ENCODE measurements at regions not wholly inside any gene's neighbourhood (a gene's known extent, or its start where the extent isn't known, plus 50 kb on each side); places are given as distances from the start of the nearest gene placed in this dataset.
A peak's percentile ranks its signal among the peaks of the same experiment; 100 is the strongest.

DNA sequence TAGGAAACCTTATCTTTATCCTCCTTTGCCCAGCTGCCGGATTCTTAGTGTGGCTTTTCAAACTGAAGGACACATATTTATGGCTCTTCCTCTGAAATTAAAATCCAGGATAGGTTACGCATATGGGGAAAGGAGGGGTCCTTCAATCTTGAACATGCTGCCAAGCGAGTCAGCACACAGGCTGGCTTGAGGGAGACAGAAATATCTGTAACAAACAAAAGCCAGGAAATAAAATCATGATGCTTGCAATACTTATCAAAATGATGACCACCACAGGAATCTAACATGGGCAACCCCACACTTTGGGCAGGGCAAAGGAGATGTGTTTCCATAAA is 196.4 kb upstream of the LDB2 start:
- no peaks in the 10 kb centered on the region for H3K9me3 ChIP-seq (ENCODE audit: control insufficient read depth, low read length)
- WGBS, 2 experiments (ENCODE audit: insufficient coverage in 2 of 2), result 83% methylated on average over 1 of the region's 3 CpGs; no CpG with 5 or more reads in 1 of the 2 experiments
- peaks cover 14% of the 10 kb centered on the region for H3K4me1 ChIP-seq (ENCODE audit: control insufficient read depth, insufficient read depth, low read length, poor library complexity, severe bottlenecking)
- no peak overlapping the region for H3K4me3 ChIP-seq (ENCODE audit: extremely low read depth, insufficient read depth, low read length, poor library complexity, severe bottlenecking)
- H3K36me3 ChIP-seq (ENCODE audit: control insufficient read depth, insufficient read depth, low read length), result no peaks in the 10 kb centered on the region
- peak overlapping the region; percentile 57 for H3K27ac ChIP-seq (ENCODE audit: low read depth, low read length, severe bottlenecking)

- peaks cover 14% of the 10 kb centered on the region for H3K4me1 ChIP-seq (ENCODE audit: control insufficient read depth, insufficient read depth, low read length, poor library complexity, severe bottlenecking)
- peak overlapping the region; percentile 57 for H3K27ac ChIP-seq (ENCODE audit: low read depth, low read length, severe bottlenecking)
- WGBS, 2 experiments (ENCODE audit: insufficient coverage in 2 of 2), result 74 to 82% methylated on average over 4 of the region's 4 CpGs
- H3K36me3 ChIP-seq (ENCODE audit: control insufficient read depth, insufficient read depth, low read length), result no peaks in the 10 kb centered on the region
- H3K9me3 ChIP-seq (ENCODE audit: control insufficient read depth, low read length), result no peaks in the 10 kb centered on the region
- no peak overlapping the region for H3K4me3 ChIP-seq (ENCODE audit: extremely low read depth, insufficient read depth, low read length, poor library complexity, severe bottlenecking)
These were observed 195.9 kb upstream of the LDB2 start for GRCh38 chr4:17094159-17094875.

GRCh38 chr4:17093481-17093880 is 195.0 kb upstream of the LDB2 start:
- peaks cover 14% of the 10 kb centered on the region for H3K4me1 ChIP-seq (ENCODE audit: control insufficient read depth, insufficient read depth, low read length, poor library complexity, severe bottlenecking)

DNA sequence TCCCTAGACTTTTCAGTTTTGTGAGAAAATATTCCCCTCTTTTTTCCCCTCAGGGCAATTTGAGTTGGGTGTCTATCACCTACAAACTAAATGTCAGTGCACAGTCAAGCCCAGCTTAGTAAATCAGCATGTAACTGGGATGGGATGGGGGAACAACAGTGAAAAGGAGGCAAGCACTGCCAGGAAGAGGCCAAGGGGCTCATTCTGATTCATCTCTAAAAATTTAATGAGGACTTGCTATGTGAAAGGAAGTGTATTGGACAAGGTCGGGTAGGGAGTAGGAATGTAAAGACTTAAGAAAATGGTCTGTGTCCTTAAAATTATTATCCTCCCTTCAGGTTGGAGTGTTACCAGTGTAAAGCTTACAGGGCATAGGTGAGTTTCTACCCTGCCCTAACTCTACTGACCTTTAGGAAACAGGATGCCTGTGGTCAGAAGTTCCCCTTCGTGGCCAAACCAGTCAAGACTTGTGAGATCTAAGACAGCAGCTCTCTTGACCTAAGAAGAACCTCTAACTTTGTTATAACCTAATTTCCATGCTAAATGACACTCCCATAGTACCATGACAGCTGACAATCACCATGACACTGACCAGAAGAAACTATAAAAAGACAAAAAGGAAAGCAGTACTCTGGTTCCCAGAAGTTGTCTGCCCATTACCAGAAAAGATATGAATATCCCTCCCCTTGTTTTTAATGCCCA is 194.4 kb upstream of the LDB2 start:
- peaks cover 14% of the 10 kb centered on the region for H3K4me1 ChIP-seq (ENCODE audit: control insufficient read depth, insufficient read depth, low read length, poor library complexity, severe bottlenecking)
- H3K9me3 ChIP-seq (ENCODE audit: control insufficient read depth, low read length), result no peaks in the 10 kb centered on the region
- WGBS, 2 experiments (ENCODE audit: insufficient coverage in 2 of 2), result 63 to 100% methylated on average over 1 to 2 of the region's 2 CpGs
- H3K4me3 ChIP-seq (ENCODE audit: extremely low read depth, insufficient read depth, low read length, poor library complexity, severe bottlenecking), result no peak overlapping the region
- no peak overlapping the region for H3K27ac ChIP-seq (ENCODE audit: low read depth, low read length, severe bottlenecking)
- no peaks in the 10 kb centered on the region for H3K36me3 ChIP-seq (ENCODE audit: control insufficient read depth, insufficient read depth, low read length)

More at GRCh38 chr4:17093481-17093880, 195.0 kb upstream of the LDB2 start:
- no peak overlapping the region for H3K27ac ChIP-seq (ENCODE audit: low read depth, low read length, severe bottlenecking)
- H3K4me3 ChIP-seq (ENCODE audit: extremely low read depth, insufficient read depth, low read length, poor library complexity, severe bottlenecking), result no peak overlapping the region
- WGBS, 2 experiments (ENCODE audit: insufficient coverage in 2 of 2), result 98% methylated on average over 3 of the region's 5 CpGs; no CpG with 5 or more reads in 1 of the 2 experiments
- H3K9me3 ChIP-seq (ENCODE audit: control insufficient read depth, low read length), result no peaks in the 10 kb centered on the region
- H3K36me3 ChIP-seq (ENCODE audit: control insufficient read depth, insufficient read depth, low read length), result no peaks in the 10 kb centered on the region

GRCh38 chr4:17091104-17091503 is 192.7 kb upstream of the LDB2 start:
- whole genome bisulfite sequencing, 2 experiments (ENCODE audit: insufficient coverage in 2 of 2), result 86 to 94% methylated on average over 3 of the region's 3 CpGs
- Histone ChIP-seq H3K27ac (ENCODE audit: low read depth, low read length, severe bottlenecking) (no peak overlapping the region), H3K4me1 (ENCODE audit: control insufficient read depth, insufficient read depth, low read length, poor library complexity, severe bottlenecking) (peaks cover 13% of the 10 kb centered on the region), H3K36me3 (ENCODE audit: control insufficient read depth, insufficient read depth, low read length) (no peaks in the 10 kb centered on the region), H3K9me3 (ENCODE audit: control insufficient read depth, low read length) (no peaks in the 10 kb centered on the region), H3K4me3 (ENCODE audit: extremely low read depth, insufficient read depth, low read length, poor library complexity, severe bottlenecking) (no peak overlapping the region)

DNA sequence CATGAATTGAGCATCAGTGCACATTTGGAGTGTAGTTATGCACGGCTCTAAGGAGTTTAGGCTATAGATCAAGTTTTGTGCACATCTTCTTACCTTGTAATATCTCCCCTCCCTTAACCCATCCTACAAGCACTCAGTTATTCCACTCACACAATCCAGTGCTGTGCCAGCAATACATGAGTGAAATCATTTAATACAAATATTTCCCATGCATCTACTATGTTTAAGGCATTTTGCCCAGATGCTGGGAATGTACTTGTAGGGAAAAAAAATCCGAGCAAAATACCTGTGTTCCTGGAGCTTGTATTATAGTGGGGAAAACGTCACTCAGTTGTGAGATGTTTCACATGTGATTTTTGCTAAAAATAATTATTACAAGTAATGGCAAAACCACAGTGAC is 191.6 kb upstream of the LDB2 start:
- Histone ChIP-seq H3K9me3 (ENCODE audit: control insufficient read depth, low read length) (no peaks in the 10 kb centered on the region), H3K4me1 (ENCODE audit: control insufficient read depth, insufficient read depth, low read length, poor library complexity, severe bottlenecking) (peaks cover 8% of the 10 kb centered on the region)

GRCh38 chr4:17085416-17085815 is 187.0 kb upstream of the LDB2 start:
- 95 to 97% methylated on average over 5 of the region's 5 CpGs for WGBS, 2 experiments (ENCODE audit: insufficient coverage in 2 of 2)
- H3K4me3 ChIP-seq (ENCODE audit: extremely low read depth, insufficient read depth, low read length, poor library complexity, severe bottlenecking), result no peak overlapping the region

More for the DNA sequence above, 191.6 kb upstream of the LDB2 start:
- WGBS, 2 experiments (ENCODE audit: insufficient coverage in 2 of 2), result 100% methylated on average over 1 of the region's 3 CpGs; no CpG with 5 or more reads in 1 of the 2 experiments
- Histone ChIP-seq H3K36me3 (ENCODE audit: control insufficient read depth, insufficient read depth, low read length) (no peaks in the 10 kb centered on the region), H3K4me3 (ENCODE audit: extremely low read depth, insufficient read depth, low read length, poor library complexity, severe bottlenecking) (no peak overlapping the region), H3K27ac (ENCODE audit: low read depth, low read length, severe bottlenecking) (no peak overlapping the region)

DNA sequence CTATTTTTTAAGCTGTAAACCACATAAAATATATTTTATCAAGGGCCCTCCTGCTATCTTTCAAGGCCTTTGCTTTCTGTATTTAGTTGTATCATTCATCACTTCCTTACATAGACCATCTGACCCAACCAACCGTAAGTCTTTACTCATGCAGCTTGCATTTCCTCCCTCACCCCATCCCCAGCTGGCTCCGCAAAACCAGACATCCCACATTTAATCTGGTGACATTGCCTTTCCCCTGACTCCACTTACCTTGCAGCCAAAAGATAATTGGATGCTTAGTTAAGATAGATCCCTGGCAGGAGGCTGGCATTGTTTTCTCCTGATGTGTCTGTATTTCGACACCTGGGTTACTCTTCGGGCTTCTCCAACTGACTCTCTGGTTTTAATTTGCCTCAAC is 183.7 kb upstream of the LDB2 start:
- Histone ChIP-seq H3K36me3 (ENCODE audit: control insufficient read depth, insufficient read depth, low read length) (no peaks in the 10 kb centered on the region), H3K9me3 (ENCODE audit: control insufficient read depth, low read length) (no peaks in the 10 kb centered on the region), H3K27ac (ENCODE audit: low read depth, low read length, severe bottlenecking) (no peak overlapping the region), H3K4me1 (ENCODE audit: control insufficient read depth, insufficient read depth, low read length, poor library complexity, severe bottlenecking) (peaks cover 12% of the 10 kb centered on the region), H3K4me3 (ENCODE audit: extremely low read depth, insufficient read depth, low read length, poor library complexity, severe bottlenecking) (no peak overlapping the region)
- 93 to 96% methylated on average over 2 to 3 of the region's 4 CpGs for WGBS, 2 experiments (ENCODE audit: insufficient coverage in 2 of 2)

More at GRCh38 chr4:17085416-17085815, 187.0 kb upstream of the LDB2 start:
- H3K9me3 ChIP-seq (ENCODE audit: control insufficient read depth, low read length), result no peaks in the 10 kb centered on the region
- H3K27ac ChIP-seq (ENCODE audit: low read depth, low read length, severe bottlenecking), result no peak overlapping the region
- H3K4me1 ChIP-seq (ENCODE audit: control insufficient read depth, insufficient read depth, low read length, poor library complexity, severe bottlenecking), result peaks cover 12% of the 10 kb centered on the region
- H3K36me3 ChIP-seq (ENCODE audit: control insufficient read depth, insufficient read depth, low read length), result no peaks in the 10 kb centered on the region

- 50 to 53% methylated on average over 1 of the region's 2 CpGs for WGBS, 2 experiments (ENCODE audit: insufficient coverage in 2 of 2)
These were observed 182.7 kb upstream of the LDB2 start for GRCh38 chr4:17081179-17081578.

GRCh38 chr4:17077105-17077504 is 178.7 kb upstream of the LDB2 start:
- Histone ChIP-seq H3K27ac (ENCODE audit: low read depth, low read length, severe bottlenecking) (no peak overlapping the region), H3K36me3 (ENCODE audit: control insufficient read depth, insufficient read depth, low read length) (no peaks in the 10 kb centered on the region), H3K4me3 (ENCODE audit: extremely low read depth, insufficient read depth, low read length, poor library complexity, severe bottlenecking) (no peak overlapping the region), H3K4me1 (ENCODE audit: control insufficient read depth, insufficient read depth, low read length, poor library complexity, severe bottlenecking) (peaks cover 28% of the 10 kb centered on the region), H3K9me3 (ENCODE audit: control insufficient read depth, low read length) (no peaks in the 10 kb centered on the region)
- WGBS, 2 experiments (ENCODE audit: insufficient coverage in 2 of 2), result 94 to 98% methylated on average over 4 to 5 of the region's 5 CpGs

More at GRCh38 chr4:17081179-17081578, 182.7 kb upstream of the LDB2 start:
- no peaks in the 10 kb centered on the region for H3K36me3 ChIP-seq (ENCODE audit: control insufficient read depth, insufficient read depth, low read length)
- no peaks in the 10 kb centered on the region for H3K9me3 ChIP-seq (ENCODE audit: control insufficient read depth, low read length)
- peaks cover 12% of the 10 kb centered on the region for H3K4me1 ChIP-seq (ENCODE audit: control insufficient read depth, insufficient read depth, low read length, poor library complexity, severe bottlenecking)
- no peak overlapping the region for H3K27ac ChIP-seq (ENCODE audit: low read depth, low read length, severe bottlenecking)
- no peak overlapping the region for H3K4me3 ChIP-seq (ENCODE audit: extremely low read depth, insufficient read depth, low read length, poor library complexity, severe bottlenecking)

GRCh38 chr4:17072483-17072882 is 174.0 kb upstream of the LDB2 start:
- WGBS, 2 experiments (ENCODE audit: insufficient coverage in 2 of 2), result 40 to 43% methylated on average over 1 to 2 of the region's 3 CpGs
- Histone ChIP-seq H3K4me1 (ENCODE audit: control insufficient read depth, insufficient read depth, low read length, poor library complexity, severe bottlenecking) (peaks cover 45% of the 10 kb centered on the region), H3K9me3 (ENCODE audit: control insufficient read depth, low read length) (peaks cover 3% of the 10 kb centered on the region), H3K4me3 (ENCODE audit: extremely low read depth, insufficient read depth, low read length, poor library complexity, severe bottlenecking) (no peak overlapping the region), H3K27ac (ENCODE audit: low read depth, low read length, severe bottlenecking) (peak overlapping the region; percentile 91), H3K36me3 (ENCODE audit: control insufficient read depth, insufficient read depth, low read length) (no peaks in the 10 kb centered on the region)

Measured in mesodermal cell (in vitro differentiated cells).